NCI-H460 (cell line): ENCODE measurements at regions not wholly inside any gene's neighbourhood (a gene's known extent, or its start where the extent isn't known, plus 50 kb on each side); places are given as distances from the start of the nearest gene placed in this dataset.
A peak's percentile ranks its signal among the peaks of the same experiment; 100 is the strongest.
"Not testable (repeated sequence)": the region's sequence is repeated elsewhere in the genome, so short reads cannot be mapped to it uniquely, and the experiment has no call there.

ENCODE experiments used
- DNase-seq: peaks from one replicate; pipeline ENCODE4 v3.0.0-alpha.2; 2016; ENCODE audit warnings: low read depth; ENCODE audit errors: extremely low read depth

DNA sequence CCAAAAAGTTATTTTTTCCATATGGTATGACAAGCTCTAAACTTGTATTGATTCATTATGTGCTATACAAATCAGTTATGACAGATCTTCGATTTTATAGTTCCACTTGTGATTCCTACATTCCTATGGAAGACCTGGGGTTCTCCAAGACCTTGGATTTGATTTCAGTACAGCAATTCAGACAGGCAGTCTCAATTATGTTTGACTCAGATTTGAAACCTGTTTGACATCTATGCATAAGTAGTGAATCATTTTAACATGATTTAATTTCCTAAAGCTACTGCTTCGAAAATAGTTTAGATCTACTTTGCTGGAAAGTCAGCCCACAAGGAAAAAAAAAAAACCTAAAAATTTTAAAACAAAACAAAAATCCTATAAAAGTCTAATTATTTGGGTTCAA, 820.4 kb downstream of the LUZP2 start:
- no peak for DNase-seq

DNA sequence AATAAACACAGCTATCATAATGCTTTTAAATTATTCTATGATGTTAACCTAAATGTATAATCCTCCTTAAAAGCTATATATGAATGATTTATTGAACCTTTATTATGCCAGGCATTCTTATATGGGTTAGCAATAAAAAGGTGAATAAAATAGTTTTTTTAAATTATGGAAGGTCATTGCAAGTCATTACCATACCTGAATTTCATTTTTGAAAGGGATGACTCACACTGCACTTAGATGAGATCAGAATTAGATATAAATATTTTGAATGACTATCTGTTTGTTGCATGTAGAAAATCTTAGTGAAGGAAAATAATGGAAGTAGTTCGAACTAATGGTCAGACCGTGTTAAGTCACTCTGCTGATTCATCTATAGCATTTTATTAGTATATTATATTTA, 822.3 kb downstream of the LUZP2 start:
- no peak for DNase-seq

DNA sequence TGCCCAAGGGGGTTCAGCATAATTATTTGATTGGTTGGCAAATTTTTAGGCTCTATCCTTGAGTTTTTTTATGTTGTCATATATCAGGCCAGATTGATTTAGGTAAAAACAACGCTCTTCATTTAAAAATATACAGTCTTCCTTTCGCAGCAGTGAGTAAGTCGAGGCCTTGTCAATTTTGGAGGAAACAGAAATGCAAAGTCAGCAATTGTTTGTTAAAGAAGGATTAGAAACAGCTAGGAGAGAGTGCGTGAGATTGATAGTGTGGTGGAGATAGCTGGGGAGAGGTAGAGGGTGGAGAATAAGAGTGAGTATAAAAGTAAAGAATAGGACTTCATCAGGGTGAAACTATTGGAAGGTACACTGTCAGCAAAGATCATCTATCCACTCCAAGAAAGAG, 830.8 kb downstream of the LUZP2 start:
- no peak for DNase-seq

DNA sequence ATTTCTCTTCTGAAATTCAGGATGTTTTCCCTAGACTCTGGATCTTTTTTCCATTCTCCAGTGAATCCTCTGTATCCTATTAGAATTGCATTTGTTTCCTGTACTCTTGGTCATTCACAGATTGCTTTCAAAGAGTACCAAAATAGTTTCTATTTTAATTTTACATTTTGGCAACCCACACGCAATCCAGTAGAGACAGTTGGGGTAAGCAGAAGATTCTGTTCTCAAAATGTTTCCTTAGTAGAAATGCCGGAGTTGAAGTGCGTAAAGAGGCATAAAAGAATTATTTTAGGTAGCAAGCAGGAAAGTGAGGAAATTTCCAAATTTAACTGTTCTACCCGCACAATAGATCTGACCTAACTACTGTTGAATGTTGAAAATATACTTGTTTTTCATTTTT, 842.4 kb downstream of the LUZP2 start:
- no peak for DNase-seq

DNA sequence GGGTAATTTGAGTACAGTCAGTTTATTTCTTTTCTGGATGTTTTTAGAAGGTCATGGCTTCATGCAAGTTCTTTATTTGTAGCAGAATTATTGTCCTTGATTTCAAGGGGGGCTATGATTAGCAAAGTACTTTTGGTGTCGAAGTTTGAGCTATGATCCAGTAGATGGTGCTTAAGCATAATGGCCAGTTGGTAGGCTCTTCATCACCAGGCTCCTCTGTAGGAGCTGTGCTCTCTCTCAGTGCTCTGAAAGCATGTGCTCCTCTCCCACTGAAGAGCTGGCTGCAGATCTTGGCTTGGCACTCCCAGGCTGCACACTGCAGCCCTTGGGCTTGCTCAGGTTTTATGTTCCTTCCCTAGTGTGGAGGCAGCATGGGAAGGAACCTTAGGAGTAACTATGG, 852.7 kb downstream of the LUZP2 start:
- DNase-seq, result no peak

DNA sequence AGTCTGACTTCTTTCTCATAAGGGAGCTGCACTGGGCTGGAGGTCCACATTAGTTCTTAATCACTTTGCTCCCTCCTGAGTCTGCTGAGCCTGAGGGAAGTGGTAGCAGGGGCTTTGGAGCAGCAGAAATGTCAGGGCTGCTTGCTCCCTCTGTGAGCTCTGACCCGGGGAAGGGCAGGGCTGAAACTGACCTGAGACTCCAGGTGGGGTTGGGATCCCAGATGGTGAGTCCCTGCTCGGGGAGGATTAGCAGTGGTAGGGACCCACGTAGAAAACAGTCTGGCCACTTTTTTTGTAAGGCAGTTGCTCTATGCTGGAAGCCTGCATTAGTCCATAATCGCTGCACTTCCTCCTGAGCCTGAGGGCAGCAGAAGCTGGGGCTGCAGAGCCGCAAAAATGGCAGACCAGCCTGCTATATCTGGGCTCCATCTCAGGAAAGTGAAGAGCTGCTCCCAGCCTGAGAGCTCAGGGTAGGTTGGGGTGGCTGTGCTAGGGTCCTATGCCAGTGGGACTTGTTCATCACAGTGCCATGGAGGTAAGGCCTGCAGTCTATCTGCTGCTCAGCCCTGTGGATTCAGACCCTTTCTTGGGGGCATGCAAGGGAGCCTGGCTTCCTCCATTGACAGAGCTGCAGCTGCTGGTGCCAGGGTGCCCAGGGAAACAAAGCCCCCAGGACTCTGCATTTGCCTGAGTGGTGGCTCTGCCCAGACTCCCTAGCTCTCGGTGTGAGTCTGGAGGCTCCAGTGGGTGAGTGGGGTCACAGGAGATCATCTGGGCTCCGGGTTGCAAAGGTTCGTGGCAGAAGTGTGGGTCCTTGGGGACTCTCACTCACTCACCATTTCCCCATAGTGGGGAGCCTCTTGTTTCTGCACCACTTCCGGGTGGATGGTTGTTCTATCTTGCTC, 854.3 kb downstream of the LUZP2 start:
- no peak for DNase-seq

DNA sequence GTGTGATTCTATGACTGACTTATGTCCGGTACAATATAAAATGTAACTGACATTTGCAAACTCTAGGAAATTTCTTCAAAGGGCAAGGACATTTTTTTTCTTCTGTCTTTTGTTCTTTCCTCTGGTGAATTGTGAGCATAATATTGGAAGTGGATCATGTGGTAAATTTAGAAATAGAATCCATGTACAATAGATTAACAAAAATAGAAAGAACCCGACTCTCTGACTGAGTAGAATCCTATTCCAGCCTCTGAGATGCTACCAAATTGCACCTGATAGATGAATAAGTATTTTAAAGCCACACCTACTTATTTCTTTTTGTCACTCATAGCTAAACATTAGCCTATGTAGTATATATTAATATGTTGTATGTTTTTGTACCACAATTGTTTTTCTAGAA, 860.3 kb downstream of the LUZP2 start:
- no peak for DNase-seq

DNA sequence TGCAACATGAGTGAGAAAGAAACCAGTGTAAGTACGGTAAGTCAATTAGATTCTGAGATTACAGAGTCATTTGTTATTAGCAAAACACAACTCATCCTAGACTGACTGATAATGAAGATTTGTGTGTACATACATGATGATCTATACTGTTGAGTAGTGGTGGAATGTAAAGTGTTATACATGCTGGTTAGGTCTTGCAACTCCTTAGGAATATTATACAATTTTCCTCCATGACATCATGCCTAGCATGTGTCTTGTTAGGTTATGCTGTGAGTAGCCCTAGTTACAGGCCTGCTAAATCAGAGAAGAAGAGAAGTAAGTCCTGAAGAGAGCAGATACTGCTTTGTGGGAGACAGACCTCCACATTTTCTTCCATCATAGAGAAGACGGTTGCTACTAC, 880.6 kb downstream of the LUZP2 start:
- DNase-seq, result no peak

DNA sequence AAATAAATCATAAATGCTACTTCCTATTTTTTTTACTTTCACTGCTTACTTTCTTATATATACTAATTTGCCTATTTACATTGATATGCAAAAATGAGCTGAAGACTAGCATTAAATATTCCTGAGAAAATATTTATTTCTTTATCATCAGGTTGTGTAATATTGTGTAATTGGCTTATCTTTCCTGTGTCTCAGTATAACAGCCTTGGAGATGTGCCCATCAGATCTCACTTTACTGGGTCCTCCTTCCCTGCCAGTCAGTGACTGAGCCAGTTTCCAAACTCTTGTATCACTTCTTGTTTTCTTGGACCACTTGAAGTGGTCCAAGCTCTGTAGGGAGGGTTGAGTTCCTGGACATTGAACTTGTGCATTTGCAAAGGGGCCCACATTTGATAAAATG, 900.0 kb downstream of the LUZP2 start:
- no peak for DNase-seq

DNA sequence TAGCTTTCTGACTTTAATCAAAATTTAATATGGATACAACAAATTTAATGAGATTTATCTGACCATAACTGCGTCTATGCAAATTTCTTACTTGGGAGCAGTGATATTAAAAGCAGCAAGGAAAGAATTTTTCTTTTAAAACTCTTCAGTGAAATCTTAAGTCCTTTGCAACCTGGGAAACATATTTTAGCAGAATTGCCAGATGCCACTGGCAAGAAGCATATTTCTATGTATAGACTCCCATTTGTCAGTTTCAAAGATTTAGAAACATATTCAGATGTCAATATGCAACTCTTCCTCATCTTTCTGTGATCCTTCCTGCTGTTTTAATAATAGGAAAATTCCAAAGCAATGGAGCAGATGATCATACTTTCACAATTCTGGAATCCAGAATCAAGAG, 911.3 kb downstream of the LUZP2 start:
- no peak for DNase-seq

DNA sequence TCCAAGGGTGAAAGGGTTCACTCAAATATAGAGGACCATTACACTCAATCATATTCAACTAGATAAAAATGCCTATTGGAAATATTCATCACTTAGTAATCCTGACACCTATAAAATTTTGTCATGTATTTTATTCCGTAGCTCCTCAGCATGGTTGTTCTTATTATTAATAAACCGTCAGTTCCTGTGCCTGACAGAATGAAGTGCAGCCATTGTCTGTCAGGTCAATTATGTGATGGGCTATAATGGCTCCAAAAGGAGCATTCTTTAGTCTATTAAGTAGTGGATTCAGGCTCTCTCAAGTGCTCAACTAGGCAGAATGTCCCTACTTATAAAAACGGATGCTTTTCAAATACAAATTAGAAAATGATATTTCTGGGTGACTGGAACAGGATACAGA, 916.1 kb upstream of the ANO3 start:
- DNase-seq, result no peak

DNA sequence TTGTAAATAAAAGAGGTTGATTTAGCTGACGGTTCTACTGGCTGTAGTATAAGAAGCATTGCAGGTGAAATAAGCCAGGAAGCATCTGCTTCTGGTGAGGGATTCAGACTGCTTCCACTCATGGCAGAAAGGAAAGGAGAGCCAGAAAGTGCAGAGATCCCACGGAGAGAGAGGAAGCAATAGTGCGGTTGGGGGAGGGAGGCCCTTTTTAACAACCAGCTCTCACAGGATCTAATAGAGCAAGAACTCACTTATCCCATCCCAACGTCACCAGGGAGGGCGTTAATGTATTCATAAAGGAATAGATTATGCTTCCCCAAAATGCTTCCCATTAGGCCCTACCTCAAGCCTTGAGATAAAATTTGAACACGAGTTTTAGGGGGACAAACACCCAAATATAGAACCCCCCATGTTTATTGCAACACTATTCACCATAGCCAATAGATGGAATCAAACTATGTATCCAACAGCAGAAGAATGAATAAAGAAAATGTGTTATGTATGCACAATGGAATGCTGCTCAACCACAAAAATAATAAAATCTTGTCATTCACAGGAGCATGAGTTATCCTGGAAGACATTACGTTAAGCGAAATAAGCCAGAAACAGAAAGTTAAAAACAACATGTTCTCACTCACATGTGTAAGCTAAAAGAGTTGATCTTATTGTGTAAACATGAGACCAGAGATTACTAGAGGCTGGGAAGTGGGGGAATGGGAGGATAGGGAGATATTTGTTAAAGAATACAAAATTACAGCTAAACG, 908.3 kb upstream of the ANO3 start:
- no peak for DNase-seq

DNA sequence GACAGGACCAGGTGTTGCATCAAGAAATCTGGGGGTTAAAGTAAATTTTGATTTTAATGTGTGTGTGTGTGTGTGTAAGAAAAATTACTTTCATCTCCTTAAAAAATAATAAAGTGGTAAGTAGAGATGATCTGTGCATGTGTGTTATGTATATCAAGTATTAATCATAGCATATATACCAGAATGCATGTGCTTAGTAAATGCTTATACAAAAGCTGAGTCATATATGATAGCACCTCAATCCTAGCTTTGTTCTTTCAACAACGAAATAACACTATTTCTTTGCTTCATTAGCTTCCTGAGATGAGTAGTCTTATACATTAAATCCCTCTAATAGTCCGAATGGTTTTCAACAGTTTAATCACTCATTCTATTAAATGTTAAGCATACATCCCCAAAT, 899.6 kb upstream of the ANO3 start:
- no peak for DNase-seq

DNA sequence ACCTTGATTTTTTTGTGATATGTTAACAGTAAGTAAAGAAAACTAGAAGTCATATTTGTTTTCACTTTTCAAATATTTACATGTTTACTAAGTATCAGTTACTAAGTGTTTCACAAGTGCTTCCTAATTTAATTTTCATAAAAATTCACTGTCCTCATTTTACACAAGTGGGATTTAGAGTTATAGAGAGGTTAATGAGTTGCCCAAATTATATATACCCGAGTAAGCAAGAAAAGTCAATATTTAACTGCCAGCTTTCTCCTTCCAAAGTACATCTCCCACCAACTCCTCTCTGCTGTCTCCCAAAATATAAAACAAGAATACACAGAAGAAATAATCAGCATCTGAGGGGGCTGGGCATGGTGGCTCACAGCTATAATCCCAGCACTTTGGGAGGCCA, 896.7 kb upstream of the ANO3 start:
- DNase-seq, result no peak

DNA sequence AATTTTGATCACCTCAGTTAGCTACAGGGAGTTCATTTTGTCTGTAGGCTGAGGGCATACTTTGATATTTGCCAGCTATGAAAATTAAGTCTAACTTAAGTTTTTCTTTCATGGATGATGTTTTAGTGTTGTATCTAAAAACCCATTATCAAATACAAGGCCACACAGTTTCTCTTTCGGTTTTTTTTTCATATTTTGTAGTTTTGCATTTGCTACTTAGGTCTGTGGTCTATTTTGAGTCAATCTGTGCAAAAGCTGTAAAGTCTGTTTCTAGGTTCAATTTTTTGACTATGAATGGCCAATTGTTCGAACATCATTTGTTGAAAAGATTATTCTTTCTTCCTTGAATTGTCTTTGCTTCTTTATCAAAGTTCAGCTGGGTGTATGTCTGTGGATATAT, 895.6 kb upstream of the ANO3 start:
- no peak for DNase-seq

DNA sequence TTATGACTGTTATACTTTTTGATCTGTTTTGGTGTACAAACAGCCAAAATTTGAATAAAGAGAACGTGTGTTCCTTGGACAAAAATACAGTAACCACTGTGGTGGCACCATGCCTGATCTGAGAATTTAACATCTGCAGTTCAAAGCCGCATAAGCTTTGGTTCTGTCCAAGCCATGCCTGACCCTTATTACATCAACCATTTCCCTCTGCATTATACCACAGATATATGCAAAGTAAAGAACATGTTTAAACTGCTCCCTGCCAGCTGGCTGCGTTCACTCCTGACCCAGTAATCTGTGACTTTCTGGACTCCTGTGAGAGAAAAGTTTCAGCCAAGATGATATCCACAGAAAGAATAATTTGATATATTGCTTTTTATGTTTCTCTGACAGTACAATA, 890.5 kb upstream of the ANO3 start:
- DNase-seq, result no peak

DNA sequence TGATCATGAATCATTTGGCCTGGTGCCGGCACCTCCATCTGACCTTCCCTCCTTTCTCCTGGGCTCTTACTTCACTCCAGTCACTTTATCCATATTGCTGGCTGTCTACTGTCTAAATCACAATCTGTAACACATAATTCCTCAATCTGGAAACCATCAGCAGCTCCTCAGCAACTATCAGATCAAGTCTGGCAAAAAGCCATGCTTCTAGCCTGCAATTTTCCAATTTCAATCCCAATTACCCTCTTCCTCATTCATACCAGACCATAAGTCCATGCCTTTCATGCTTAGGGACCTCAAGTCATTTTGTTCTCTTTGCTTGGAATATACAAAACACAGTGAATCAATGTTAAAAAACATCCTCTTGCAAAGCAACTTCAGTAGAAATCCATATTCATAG, 882.8 kb upstream of the ANO3 start:
- no peak for DNase-seq

DNA sequence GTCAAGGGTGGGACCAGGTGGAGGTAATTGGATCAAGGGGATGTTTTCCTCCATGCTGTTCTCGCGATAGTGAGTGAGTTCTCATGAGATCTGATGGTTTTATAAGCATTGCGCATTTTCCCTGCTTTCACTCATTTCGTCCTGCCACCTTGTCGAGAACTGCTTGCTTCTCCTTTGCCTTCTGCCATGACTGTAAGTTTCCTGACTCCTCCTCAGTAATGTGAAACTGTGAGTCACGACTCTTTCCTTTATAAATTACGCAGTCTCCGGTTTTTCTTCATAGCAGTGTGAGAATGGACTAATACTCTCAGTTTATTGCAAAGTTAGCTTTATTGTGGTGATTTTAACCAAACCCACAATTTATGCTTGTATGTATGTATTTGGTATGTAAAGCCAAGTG, 878.5 kb upstream of the ANO3 start:
- DNase-seq, result peak; percentile 5

DNA sequence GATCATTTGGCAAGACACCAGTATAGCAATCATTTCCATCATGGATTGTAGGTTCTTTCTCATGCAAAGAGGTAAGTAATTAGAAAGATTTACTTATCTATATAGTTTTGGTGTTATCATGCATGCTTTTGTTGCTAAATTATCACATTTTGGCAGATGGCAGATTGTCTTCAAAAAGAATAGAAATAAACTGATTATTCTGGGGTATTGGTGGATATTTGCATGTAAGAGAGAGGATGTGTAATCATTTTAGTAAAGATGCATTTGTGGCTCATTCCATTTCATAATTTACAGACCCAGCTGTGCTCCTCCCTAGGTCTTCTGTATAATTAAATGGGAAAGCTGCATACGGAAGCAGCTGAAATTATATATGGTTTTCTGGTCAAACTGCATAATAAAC, 875.7 kb upstream of the ANO3 start:
- no peak for DNase-seq

DNA sequence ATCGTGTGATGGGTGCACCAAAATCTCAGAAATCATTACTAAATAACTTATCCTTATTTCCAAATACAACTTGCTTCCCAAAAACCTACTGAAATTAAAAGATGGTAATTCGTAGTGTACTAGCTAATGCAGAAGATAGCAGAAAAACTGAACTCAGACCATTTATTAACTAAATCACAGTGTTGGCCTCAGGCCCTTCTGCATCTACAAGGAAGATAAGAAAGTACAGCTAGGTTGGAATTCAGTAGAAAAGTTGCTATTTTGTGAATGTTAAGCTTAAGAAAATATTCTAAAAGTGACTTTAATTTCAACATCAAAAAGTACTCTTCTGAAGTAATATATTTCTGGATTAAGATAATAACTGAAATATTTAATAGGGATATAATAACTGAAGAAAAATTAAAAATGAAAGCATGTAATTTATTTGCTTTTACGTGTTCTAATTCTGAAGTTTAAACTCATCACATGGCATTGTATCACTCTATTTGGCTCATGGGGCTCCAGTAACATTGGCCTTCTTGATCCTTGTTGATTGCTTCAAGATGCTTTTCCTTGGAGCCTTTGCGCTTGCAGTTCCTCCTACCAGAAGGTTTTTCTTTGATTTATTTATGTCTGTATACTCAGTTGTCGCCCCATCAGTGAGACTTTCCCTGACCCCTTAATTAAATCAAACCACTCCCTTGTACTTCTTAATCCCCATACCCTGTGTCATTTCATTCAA, 847.9 kb upstream of the ANO3 start:
- DNase-seq, result no peak

DNA sequence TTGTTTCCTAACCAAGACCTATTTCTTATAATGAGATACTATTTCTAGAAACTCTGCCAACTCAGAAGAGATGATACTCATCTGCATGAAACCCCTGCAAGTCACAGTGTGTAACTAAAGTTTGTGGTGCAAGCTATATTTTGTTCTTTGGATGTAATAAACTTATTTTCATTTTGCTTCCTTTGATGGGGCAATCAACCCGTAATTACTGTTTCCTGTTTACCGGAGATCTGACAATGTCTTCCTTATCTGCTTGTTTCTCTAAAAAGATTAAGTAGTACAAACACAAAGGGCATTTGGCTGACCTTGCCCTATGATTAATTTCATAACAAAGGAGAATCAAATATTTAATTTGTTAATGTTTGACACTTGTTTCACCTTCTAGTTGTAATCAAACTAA, 846.6 kb upstream of the ANO3 start:
- DNase-seq, result no peak

DNA sequence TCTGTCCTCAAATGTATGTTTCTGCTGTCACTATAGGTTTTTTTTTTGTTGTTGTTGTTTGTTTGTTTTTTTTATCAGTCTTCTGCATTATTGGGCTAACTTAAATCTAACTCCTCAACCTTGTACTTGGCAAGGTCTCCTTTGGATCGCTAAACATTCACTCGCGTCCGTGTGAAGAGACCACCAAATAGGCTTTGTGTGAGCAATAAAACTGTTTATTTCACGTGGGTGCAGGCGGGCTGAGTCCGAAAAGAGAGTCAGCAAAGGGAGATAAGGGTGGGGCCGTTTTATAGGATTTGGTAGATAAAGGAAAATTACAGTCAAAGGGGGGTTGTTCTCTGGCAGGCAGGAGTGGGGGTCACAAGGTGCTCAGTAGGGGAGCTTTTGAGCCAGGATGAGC, 845.6 kb upstream of the ANO3 start:
- not testable (repeated sequence) for DNase-seq
